ENCODE measurements at regions not wholly inside any gene's neighbourhood (a gene's known extent, or its start where the extent isn't known, plus 50 kb on each side); places are given as distances from the start of the nearest gene placed in this dataset.
A peak's percentile ranks its signal among the peaks of the same experiment; 100 is the strongest.

DNA sequence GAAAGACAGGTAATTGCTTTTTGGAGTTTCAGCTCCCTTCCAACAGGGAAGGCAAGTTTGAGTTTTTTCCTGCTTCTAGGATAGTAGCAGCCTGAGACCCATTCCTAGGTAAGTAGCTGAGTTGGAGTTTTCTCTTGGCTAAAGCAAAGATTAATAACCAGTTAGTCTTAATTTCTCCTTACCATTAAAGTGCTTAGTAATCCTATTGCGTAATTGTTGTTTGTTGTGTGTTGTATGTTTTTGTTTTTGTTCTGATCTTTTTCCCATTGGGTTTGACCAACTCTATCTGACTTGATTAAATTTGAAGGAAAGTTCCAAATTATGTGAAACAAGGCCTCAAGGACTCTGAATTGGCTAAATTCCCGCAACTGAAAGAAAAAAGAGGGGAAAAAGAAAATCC lies 83.5 kb downstream of the TBX22 start:
- DNase-seq (ENCODE audit: low read depth) = no peak

DNA sequence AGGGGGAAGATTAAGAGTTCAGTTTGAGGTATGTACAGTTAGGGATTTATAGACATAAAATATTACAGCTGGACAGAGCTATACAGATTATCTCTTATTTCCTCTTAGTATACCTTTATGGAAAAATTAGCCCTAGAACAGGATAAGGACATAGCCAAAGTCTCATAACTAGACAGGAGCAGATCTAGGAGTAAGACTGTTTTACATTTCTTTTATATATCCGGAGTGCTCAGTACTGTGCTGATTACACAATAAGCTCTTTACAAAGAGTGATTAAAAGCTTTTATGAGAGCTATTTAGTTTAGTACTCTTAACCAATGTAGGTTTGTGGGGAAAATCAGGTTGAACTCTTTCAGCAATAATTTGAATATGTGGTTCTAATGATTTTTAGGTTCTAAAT lies 105.8 kb downstream of the TBX22 start:
- no peak for DNase-seq (ENCODE audit: low read depth)

DNA sequence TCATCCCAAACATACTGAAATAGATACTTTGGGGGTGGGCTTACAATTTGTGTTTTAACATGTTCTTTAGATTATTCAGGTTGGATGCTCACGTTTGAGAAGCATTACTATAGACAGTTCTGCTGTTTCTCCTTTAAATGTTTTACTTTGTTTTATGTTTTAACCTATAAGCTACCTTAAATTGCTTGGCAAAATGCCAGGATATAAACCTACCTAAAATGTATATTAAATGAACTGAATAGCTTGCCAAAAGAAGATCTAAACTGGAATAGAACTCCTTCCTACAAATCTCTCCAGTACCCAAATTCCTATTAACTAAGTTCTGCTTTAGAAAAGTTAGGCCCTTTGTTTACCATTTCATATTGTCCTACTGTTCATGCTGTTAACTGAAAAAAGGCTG lies 124.4 kb downstream of the TBX22 start:
- no peak for DNase-seq (ENCODE audit: low read depth)

DNA sequence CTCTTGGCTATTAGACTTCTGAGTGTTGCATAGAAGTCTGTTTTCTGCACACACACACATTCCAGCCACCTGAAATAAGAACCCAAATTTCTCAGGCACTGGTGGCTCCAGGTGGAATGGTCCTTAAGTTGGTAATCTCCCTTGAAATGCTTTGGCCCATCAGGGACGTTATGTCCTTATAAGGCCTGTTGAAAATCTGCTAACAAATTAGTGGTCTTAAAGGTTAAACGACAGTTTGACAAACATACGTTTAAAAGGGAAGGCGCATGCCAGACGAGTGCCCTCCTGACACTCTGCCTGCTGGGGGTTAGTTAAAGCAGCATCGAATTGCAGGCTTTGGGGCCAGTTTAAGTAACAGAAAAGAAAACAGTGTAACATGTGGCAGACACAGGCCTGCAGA lies 125.0 kb downstream of the TBX22 start:
- no peak for DNase-seq (ENCODE audit: low read depth)

DNA sequence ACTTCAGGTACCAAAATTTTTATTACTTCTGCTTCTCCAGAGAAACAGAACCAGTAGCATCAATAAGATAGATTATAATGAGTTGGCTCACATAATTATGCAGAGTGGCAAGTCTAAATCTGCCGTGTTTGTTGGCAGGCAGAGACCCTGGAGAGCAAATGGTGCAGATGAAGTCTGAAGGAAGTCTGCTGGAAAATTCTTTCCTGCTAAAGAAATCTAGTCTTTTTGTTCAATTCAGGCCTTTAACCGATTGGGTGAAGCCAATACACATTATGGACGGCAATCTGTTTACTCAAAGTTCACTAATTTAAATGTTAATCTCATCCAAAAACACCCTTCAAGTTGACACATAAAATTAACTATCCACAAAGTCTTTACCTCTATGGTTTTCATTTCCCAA lies 156.0 kb downstream of the TBX22 start:
- DNase-seq (ENCODE audit: low read depth) = no peak

DNA sequence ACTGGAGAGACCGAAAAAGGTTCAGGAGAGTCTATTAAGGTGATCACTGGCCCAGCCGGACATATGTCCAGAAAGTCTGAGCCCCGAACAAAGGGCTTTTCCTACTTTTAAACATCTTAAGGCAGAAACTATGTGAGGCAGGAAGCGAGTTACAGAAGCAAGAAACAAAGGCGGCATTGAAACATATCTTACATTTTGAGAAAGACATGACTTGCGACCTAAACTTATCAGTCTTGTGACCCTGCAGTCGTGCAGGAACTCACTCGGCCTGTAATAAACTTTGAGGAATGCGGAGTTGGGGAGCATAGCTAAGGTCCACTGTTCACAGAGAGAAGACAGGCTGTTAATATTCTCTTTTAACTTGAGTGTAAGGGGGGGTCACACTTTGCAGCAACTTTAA lies 158.7 kb downstream of the TBX22 start:
- no peak for DNase-seq (ENCODE audit: low read depth)

DNA sequence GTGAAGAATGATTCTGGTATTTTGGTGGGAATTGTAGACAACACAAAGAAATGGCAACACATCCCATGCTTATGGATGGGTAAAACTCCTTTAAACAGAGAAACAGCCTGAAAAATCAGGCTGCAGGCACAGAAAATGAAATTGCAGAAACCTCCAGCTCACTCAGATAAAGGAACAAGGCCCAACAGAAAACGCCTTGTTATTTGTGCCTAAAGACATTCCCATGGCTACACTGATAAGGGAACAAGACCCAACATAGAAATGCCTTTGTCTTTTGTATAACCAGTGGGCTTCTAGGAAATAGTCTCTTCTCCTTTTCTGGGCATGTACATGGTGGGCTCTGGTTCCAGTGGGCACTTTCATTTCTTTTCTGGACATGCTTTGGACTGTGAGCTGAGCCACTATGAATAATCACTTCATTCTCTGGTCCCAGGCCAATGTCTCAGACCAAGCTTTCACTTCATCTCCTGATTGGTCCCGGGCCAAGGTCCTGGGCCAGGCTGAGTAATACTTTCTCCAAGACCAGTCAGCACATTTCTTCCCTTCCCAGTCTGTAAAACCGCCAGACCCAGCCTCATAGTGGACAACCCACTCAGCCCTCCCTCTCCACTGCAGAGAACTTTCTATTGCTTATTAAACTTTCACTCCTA lies 160.5 kb downstream of the TBX22 start:
- DNase-seq (ENCODE audit: low read depth) = no peak

DNA sequence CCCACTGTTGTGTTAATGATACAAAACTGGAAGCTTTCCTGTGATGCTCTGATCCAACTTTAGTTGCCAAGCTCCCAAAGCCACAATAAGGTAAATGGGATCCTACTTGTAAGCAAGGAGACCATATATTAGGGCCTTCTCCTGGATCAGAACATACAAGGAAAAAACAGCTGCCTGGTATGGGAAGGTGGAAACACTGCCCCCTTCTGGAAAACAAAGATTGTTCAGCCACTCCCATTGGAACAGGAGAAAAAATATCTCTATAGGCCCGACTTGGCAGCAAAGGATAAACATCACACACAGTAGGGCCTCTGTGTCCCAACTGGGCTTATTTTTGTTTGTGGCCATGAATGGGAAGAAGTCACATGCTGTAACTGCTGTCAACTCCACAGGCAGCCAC lies 166.5 kb downstream of the TBX22 start:
- DNase-seq (ENCODE audit: low read depth) = no peak

DNA sequence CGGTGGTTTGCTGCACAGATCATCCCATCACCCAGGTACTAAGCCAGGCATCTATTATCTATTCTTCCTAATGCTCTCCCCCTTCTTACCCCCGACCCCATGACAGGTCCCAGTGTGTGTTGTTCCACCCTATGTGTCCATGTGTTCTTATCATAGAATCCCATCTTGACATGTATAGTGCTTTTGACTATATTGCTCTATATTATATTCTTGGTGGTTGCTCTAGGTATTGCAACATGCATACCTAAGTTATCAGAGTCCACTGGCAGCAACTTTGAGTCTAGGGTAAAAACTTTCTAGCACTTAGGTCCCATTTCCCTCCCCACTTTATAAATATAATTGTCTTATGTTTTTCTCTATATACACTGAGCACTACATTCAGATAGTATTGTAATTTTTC lies 170.3 kb downstream of the TBX22 start:
- no peak for DNase-seq (ENCODE audit: low read depth)

DNA sequence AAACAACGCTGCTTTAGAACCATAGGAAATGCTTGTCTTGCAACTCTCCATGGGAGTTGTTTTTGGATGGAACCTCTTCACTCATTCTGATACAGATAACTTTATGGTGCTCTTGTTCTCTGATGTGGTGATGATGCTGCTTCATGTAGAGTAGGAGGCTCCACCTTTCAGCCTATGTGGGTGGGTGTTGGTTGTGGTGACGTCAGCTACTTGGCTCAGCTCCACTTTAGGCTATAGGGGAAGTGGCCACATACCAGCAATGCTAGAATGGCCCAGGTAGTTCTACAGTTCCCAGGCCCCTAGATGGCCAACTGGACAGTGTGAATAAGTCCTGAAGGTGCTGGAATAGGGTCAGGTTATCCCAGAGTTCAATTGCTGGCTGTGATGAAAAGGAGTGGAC lies 192.1 kb downstream of the TBX22 start:
- no peak for DNase-seq (ENCODE audit: low read depth)

DNA sequence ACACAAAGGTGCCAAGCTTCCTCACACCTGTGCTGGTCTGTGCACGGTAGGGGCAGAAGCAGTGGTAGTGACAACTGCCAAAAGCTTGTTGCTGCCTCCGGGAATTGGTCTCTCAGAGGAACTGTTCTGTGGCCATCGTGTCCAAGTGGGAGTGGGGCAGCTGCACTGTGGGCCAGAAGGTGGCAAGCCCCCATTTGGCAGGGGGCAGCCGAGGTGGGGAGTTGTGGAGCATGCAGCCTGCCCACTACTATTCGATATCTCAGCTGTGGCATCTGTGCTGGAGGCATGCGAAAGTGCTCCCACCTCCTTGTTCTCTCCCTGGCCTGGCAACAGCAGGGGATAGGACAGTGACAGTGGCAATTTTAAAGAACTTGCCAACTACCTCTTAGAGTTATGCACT lies 192.8 kb downstream of the TBX22 start:
- no peak for DNase-seq (ENCODE audit: low read depth)

DNA sequence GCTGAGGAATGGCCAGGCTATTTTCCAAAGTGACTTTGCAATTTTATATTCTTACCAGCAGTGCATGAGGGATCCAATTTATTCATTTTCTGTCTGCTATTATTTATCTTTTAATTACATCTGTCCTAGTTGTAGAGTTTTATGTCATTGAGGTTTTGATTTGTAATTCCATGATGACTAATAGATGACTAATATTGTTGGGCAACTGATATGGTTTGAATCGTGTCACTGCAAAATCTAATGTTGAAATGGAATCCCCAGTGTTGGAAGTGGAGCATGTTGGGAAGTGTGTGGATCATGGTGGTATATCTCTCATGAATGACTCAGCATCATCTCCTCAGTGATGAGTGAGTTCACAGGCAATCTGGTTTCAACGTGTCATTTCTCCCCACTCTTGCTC lies 201.5 kb downstream of the TBX22 start:
- DNase-seq (ENCODE audit: low read depth) = peak; percentile 12

DNA sequence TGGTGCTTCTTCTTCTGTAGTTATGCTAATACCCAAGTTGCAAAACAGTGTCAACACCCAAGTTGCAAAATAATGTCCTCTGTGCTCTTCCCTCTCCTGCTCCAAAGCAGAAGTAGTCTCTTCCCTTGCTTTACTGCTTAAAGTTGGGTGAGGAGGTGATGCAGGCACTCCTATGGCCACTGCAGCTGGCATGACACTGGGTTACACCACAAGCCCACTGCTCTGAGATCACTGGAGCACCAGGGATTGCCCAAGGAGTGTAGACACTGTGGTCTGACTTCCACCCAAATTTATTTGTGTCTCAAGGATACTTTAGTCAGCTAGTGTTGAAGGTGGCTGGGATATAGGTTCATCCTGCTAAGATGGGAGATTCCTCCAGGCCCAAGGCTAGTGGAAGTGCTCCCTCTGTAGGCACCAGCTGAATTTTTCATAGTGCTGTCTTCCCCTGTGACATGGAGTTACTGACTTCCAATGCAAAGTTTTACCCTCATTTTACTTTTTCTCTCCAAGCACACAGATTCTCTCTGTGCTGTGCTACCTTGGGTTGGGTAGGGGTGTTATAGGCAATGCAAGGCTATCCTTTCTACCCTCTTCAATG lies 196.2 kb upstream of the TENT5D start:
- DNase-seq (ENCODE audit: low read depth) = no peak

DNA sequence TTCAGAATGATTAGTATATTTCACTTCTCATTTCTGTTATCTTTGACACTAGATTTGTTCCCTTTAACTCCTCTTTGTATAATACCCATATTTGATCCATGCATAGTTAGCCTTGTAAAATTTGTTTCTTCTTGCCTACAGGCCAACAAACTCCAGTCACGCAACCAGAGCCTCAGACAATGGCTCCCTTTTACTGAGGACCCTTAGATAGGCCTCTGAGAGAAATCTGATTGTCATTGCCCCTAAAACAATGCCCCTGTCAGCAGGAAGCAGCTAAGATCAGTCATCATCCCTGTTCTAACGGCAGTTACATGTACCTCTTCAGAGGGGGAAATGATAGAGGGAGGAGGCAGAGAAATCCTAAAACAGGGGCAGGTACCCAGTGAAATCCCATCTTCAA lies 190.6 kb upstream of the TENT5D start:
- no peak for DNase-seq (ENCODE audit: low read depth)

DNA sequence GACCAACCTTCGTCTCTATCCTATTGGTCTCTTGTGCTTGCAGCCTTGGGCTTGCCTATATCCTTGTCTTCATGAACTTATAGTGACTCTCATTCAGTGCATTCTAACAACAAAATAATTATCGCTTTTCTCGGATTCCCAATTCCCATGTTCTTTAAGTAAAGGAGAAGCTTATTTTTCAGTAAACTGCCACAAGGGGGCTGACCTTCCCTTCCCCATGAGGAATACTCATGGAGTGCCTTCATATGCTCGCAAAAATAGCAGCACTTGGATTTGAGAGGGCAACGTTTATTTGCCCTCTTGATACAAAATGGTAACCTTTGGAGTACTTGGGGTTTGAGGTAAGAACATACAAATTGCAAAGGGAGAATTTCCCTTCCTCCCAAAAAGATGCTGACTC lies 183.2 kb upstream of the TENT5D start:
- DNase-seq (ENCODE audit: low read depth) = no peak

DNA sequence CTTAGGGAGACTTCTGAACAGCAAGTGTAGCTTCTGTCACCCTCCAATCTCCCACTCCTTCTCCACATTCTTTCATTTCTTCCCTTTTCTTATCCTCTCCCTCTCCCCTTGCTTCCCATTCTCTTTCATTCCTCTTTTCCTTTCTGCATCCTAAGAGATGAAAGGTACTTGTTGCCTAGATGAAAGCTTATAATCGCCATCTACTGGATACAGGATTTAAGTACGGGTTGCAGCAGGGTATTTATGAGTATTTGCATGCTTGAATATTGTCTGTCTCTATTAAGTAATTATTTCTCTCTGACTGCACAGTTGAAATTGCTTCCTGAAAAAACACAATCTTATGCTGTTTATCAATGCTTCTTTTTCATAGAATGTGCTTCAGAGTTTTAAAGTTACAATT lies 174.0 kb upstream of the TENT5D start:
- no peak for DNase-seq (ENCODE audit: low read depth)

DNA sequence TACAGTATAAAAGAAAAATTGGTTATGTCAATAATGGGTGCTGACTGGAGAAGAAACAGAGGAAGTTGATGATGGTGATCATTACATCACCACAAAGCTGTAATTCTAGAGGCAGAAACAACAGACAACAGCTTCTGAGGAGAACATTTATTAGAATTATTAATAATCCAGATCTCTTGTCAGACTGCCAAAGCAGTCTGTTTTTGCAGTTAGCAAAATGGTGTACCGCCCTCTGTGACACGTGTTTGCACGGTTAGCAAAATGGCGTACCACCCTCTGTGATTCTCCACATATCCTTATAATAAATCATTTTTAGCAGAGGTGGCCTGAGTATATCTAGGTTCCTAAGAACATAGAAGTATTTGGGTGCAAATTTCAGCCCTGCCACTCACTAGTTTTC lies 154.0 kb upstream of the TENT5D start:
- no peak for DNase-seq (ENCODE audit: low read depth)

DNA sequence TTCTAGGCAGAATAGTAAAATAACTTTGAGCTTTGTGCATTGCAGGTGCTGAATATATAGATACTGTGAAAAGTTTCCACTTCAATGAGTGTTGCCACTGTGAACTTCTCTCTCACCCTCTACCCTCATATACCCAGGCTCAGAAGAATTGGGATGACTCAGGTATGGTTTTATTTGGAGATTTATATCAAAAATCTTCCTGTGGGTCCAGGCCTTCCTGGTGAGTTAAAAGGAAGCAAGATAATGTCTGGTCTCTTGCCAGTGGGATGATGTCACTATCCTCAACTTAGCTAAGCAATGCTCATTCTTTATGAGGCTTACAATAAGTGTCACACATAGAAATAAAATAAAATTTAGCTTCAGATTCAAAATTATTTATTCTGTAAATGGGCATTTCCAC lies 153.3 kb upstream of the TENT5D start:
- DNase-seq (ENCODE audit: low read depth) = no peak

DNA sequence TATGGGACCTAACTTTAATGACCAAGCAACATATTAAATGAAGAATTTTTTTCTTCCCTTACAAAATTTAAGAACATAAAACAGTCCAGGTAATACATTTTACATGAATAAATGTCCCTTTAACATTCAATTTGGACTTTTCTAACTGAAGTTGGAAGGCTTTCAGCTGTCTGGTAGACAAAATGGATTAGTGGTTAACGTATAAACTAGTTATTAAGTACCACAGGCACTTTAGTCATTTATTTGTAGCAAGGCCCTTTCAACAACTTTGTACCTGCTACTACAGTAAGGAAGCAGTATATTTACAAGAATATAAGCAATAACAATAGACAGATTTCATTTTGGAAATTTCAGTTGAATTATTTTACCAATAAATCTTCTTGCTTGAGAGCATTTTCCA lies 152.5 kb upstream of the TENT5D start:
- no peak for DNase-seq (ENCODE audit: low read depth)

DNA sequence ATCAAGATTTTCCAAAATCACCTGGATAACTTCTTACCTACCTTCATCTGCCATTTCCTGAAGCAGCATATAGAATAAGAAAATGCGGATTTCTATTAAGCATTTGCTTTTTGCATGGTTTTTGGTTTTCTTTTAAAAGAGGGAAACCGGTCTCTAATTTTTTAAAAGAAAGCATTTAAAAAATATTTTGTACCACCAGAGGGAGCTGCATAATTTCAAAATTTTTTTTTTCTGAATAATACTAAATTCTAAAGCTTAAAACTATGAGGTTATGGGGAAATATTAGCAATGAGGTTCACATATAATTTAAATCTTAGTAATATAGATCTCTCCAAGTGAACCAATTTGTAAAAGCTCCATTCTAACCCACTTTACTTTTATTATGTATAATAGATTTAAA lies 137.7 kb upstream of the TENT5D start:
- DNase-seq (ENCODE audit: low read depth) = no peak

DNA sequence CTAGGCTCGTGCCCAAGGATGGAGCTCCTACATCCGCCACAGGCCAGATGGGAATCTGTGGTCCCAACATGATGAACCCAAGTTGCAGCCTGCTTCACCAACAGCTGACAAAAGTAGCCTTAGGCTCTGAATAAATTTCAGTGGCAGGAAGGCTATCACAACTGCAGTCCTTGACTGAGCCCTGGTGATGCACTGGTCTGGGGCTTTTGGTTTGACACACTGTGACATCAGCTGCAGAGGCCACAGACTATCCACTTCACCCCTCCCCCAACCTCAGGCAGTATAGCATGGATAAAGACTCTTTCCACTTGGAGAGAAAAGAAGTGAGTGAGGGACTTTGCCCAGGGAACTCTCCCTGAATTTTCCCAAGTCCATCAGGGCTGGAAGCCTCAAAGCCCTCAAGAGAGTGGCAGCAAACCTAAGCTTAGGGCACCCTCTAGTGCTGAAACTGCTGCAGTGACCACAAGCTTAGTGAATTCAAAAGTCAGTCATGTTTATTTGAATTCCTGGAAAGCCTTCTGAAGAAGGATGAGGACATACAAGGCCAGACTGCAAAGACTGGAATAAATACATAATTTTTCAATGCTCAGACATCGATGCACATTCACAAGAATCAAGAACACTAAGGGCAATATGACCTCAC lies 135.0 kb upstream of the TENT5D start:
- no peak for DNase-seq (ENCODE audit: low read depth)

DNA sequence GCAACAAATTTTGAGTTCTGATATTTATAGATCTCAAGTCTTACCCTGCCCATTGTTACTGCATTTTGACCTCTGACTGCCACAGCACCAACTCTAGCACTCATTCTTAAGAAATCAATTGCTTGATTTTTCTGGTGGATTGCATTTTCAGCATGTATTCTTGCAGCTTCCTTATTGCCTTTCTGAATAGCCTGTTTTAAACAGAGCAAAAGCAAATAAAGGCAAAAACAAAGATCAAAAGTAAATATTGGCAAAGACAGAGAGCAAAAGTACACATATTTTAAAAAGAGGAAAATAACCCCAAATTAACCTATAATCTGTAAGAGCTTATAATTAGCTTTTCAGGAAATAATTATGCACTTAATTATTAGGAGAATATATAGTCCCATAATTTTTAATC lies 129.4 kb upstream of the TENT5D start:
- DNase-seq (ENCODE audit: low read depth) = no peak

DNA sequence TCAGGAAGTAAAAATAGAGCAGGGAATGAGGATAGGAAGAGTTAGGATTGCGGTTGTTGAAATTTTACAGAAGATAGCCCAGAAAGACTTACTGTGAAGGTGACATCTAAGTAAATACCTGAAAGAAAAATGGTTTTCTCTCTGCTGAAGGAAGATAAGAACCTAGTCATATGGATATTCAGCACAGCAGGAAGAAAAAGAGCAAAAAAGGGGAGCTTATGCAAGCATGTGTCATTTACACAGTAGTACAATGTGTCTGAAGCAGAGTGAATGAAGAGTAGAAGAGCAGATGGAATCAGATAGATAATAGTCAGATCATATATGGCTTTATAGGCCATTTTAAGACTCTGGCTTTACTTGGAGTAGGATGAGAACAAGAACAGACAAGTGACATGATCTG lies 126.9 kb upstream of the TENT5D start:
- no peak for DNase-seq (ENCODE audit: low read depth)

DNA sequence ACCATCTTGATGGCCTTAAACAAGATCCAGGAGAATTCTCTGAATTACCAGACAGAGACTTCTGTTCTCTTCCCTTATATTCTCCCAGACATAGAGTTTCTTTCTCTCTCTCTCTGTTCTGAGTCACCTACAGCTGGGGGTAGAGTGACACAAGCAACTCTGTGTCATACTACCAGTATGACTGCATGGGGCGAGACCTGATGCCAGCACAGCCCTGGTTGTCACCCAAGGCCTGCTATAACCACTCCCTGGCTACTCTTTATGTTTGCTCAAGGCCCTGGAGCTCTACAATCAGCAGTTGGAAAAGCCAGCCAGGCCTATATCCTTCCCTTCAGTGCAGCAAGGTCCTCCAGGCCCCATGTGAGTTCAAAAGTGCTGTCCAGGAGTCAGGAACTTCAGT lies 114.2 kb upstream of the TENT5D start:
- DNase-seq (ENCODE audit: low read depth) = no peak

All from LHCN-M2 (cell line).